SIG-M5 treated with dmso at 0.1 percent for 504 hours (cell line): ENCODE measurements at regions not wholly inside any gene's neighbourhood (a gene's known extent, or its start where the extent isn't known, plus 50 kb on each side); places are given as distances from the start of the nearest gene placed in this dataset.
"Not testable (repeated sequence)": the region's sequence is repeated elsewhere in the genome, so short reads cannot be mapped to it uniquely, and the experiment has no call there.

Experiments
- DNase-seq: peaks from one replicate; lab custom pipeline; 2025; ENCODE audit not compliant: unreplicated experiment; lab: John Stamatoyannopoulos, UW

DNA sequence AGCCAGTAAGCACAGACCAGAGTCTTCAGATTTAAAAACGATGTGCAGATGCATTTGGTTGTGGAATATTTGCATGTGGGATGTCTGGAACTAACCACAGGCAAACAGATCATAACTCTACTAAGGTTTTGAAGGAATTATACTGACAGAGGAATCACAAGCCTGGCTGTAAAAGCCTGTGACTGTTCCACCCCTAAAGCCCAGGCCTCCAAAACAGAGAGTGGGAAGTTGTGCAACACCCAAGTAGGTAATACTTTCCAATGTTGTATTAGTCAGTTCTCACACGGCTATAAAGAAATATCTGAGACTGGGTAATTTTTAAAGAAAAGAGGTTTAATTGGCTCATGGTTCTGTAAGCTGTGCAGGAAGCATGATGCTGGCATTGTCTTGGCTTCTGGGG, 68.1 kb upstream of the DCD start:
- peak; percentile 34 for DNase-seq

- DNase-seq, result not testable (repeated sequence)
These were observed 65.7 kb upstream of the DCD start for GRCh38 chr12:54713876-54714275.

DNA sequence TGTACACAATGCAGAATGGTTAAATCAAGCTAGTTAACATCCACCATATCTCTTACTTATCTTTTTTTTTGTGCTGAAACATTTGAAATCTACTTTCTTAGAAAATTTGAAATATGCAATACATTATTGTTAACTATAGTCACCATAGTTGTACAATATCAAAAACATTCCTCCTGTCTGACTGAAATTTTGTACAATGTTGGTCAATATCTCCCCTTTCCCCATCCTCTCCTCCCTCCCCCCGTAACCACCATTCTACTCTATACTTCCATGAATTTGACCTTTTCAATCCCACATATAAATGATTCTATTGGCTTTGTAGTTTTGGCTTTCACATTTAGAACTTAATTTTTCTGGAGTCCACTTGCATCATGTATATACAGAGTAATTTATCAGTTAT, 63.5 kb upstream of the DCD start:
- no peak for DNase-seq

- DNase-seq, result peak; percentile 10
These were observed 60.7 kb upstream of the DCD start for GRCh38 chr12:54708826-54709225.

GRCh38 chr12:54704202-54704601, 56.0 kb upstream of the DCD start:
- DNase-seq, result peak; percentile 12

DNA sequence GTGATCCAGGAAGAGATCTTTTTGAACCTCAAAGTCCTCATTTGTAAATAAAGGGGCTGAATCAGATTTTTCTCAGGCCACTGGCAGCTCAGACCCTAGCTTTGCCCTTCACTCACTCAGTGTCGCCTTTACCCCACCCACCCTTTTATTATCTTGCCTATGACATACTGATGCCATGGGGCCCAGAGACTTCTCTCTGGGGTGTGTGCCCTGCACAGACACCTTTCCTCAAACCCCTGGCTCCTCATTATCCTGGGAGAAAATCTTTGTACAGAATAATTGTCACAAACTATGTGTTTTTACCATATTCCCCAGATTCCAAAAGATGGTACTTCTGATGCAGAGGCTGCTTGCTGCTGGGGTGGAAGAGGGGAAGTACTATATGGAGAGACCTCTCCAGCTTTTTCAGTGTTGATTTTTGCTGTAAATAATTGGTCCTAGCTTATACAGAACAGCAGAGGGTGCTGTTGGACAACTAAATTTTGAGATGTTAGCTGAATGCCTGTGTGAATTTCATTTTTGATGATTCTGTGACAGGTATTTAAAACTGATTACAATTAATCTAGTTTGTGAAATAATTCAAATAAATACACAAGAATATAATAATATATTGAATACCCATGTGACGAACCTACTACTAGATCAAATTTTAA, 53.9 kb upstream of the DCD start:
- DNase-seq, result peak; percentile 70

DNA sequence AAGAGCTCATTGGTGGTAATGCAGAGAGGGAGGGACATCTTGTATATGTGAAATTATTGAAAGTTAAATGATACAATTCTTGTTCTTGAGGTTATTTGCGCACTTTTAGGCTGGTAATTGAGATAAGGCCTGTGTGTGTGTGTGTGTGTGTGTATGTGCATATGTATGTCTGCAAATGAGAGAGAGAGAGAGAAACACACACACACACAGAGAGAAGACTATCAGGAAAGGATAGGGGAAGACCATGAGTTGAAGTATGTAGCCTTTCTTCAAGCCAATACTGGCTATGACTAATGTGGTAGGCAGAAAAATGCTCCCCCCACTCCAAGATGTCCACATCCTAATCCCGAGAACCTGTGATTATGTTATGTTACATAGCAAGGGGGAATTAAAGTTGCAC, 52.7 kb upstream of the DCD start:
- no peak for DNase-seq

DNA sequence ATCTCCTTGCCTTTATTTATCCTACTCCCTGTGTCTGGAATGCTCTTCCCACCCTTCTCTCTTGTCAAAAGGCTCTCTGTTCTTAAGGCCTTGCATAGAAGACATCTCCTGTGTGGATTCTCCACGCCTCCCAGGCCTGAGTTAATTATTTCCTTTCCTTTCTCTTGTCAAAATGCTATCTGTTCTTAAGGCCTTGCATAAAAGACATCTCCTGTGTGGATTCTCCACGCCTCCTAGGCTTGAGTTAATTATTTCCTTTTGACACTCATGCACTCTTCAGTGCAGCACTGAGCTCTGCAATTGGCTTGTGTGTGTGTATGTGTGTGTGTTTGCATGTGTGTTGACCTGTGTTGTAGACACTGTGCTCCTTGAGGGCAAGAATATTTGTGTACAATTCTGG, 52.1 kb upstream of the DCD start:
- DNase-seq, result no peak
